ENCODE measurements at regions not wholly inside any gene's neighbourhood (a gene's known extent, or its start where the extent isn't known, plus 50 kb on each side); places are given as distances from the start of the nearest gene placed in this dataset.

DNA sequence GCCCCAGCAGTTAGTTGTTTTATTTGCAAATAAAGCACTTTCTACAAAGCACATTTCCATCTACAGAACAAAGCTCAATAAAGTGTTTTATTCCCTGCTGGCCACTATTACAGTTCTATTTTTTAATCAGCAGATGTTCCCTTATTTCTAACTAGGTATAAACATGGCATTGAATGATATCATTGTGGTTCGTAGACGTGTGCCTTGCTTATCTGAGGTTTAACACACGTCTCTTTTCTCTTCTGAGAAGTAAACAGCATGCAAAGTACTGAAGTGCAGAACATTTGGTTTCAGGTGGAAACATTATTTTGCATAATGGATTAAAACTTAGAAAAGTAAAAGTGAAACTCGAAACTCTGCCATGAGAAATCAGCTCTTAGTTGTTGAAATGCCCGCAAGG, 1989.3 kb upstream of the WWC1 start (continued):
- TF ChIP-seq, protein P1, sequence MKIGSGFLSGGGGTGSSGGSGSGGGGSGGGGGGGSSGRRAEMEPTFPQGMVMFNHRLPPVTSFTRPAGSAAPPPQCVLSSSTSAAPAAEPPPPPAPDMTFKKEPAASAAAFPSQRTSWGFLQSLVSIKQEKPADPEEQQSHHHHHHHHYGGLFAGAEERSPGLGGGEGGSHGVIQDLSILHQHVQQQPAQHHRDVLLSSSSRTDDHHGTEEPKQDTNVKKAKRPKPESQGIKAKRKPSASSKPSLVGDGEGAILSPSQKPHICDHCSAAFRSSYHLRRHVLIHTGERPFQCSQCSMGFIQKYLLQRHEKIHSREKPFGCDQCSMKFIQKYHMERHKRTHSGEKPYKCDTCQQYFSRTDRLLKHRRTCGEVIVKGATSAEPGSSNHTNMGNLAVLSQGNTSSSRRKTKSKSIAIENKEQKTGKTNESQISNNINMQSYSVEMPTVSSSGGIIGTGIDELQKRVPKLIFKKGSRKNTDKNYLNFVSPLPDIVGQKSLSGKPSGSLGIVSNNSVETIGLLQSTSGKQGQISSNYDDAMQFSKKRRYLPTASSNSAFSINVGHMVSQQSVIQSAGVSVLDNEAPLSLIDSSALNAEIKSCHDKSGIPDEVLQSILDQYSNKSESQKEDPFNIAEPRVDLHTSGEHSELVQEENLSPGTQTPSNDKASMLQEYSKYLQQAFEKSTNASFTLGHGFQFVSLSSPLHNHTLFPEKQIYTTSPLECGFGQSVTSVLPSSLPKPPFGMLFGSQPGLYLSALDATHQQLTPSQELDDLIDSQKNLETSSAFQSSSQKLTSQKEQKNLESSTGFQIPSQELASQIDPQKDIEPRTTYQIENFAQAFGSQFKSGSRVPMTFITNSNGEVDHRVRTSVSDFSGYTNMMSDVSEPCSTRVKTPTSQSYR (CRISPR knock-in tag; IDR thresholded peaks at IDR 0.05): no peak
- TF ChIP-seq USF1 (CRISPR knock-in tag; IDR thresholded peaks at IDR 0.05): no peak
- TF ChIP-seq PRDM15 (CRISPR knock-in tag; IDR thresholded peaks at IDR 0.05): no peak
- TF ChIP-seq, protein P2, sequence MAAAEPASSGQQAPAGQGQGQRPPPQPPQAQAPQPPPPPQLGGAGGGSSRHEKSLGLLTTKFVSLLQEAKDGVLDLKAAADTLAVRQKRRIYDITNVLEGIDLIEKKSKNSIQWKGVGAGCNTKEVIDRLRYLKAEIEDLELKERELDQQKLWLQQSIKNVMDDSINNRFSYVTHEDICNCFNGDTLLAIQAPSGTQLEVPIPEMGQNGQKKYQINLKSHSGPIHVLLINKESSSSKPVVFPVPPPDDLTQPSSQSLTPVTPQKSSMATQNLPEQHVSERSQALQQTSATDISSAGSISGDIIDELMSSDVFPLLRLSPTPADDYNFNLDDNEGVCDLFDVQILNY (CRISPR knock-in tag; IDR thresholded peaks at IDR 0.05): no peak
- no peak for TF ChIP-seq ZNF317 (CRISPR knock-in tag; IDR thresholded peaks at IDR 0.05; ENCODE audit: borderline replicate concordance, low read depth)

GRCh38 chr5:166317425-166317824, 1974.0 kb upstream of the WWC1 start:
- no peaks in the 10 kb centered on the region for H3K9me3 Mint-ChIP-seq
- TF ChIP-seq, protein P3, sequence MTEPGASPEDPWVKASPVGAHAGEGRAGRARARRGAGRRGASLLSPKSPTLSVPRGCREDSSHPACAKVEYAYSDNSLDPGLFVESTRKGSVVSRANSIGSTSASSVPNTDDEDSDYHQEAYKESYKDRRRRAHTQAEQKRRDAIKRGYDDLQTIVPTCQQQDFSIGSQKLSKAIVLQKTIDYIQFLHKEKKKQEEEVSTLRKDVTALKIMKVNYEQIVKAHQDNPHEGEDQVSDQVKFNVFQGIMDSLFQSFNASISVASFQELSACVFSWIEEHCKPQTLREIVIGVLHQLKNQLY (CRISPR knock-in tag; IDR thresholded peaks at IDR 0.05): no peak
- no peak for TF ChIP-seq STAT6 (CRISPR knock-in tag; conservative IDR thresholded peaks at IDR 0.05; ENCODE audit: low read depth)
- TF ChIP-seq NFE2L1 (CRISPR knock-in tag; IDR thresholded peaks at IDR 0.05): no peak
- no peak for TF ChIP-seq OVOL2 (CRISPR knock-in tag; IDR thresholded peaks at IDR 0.05; ENCODE audit: borderline replicate concordance)
- TF ChIP-seq E2F1 (CRISPR knock-in tag; IDR thresholded peaks at IDR 0.05): no peak
- no peak for TF ChIP-seq ZNF671 (CRISPR knock-in tag; IDR thresholded peaks at IDR 0.05)
- no peak for TF ChIP-seq AFF4 (CRISPR knock-in tag; IDR thresholded peaks at IDR 0.05; ENCODE audit: borderline replicate concordance)
- TF ChIP-seq MAX (CRISPR knock-in tag; IDR thresholded peaks at IDR 0.05): no peak
- TF ChIP-seq, protein P4, sequence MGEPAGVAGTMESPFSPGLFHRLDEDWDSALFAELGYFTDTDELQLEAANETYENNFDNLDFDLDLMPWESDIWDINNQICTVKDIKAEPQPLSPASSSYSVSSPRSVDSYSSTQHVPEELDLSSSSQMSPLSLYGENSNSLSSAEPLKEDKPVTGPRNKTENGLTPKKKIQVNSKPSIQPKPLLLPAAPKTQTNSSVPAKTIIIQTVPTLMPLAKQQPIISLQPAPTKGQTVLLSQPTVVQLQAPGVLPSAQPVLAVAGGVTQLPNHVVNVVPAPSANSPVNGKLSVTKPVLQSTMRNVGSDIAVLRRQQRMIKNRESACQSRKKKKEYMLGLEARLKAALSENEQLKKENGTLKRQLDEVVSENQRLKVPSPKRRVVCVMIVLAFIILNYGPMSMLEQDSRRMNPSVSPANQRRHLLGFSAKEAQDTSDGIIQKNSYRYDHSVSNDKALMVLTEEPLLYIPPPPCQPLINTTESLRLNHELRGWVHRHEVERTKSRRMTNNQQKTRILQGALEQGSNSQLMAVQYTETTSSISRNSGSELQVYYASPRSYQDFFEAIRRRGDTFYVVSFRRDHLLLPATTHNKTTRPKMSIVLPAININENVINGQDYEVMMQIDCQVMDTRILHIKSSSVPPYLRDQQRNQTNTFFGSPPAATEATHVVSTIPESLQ (CRISPR knock-in tag; IDR thresholded peaks at IDR 0.05): no peak
- TF ChIP-seq GRHL2 (CRISPR knock-in tag; IDR thresholded peaks at IDR 0.05; ENCODE audit: insufficient replicate concordance, severe bottlenecking): no peak
- no peak for TF ChIP-seq RELA (CRISPR knock-in tag; IDR thresholded peaks at IDR 0.05; ENCODE audit: borderline replicate concordance)

More at GRCh38 chr5:166317425-166317824, 1974.0 kb upstream of the WWC1 start:
- ChIA-PET POLR2A (no interaction called here), CTCF (no interaction called here)
- Mint-ChIP-seq H3K36me3 (no peaks in the 10 kb centered on the region), H3K27me3 (ENCODE audit: low read depth) (peaks cover 26% of the 10 kb centered on the region), H3K4me1 (peaks cover 53% of the 10 kb centered on the region), H3K4me3 (no peak overlapping the region), H3K27ac (no peak overlapping the region)
- DNase-seq (ENCODE audit: low spot score) (no peak), ATAC-seq (no peak)
